NCI-H1436 treated with DMSO at 0.1 percent for 48 hours (cell line): ENCODE measurements at regions not wholly inside any gene's neighbourhood (a gene's known extent, or its start where the extent isn't known, plus 50 kb on each side); places are given as distances from the start of the nearest gene placed in this dataset.
"Not testable (repeated sequence)": the region's sequence is repeated elsewhere in the genome, so short reads cannot be mapped to it uniquely, and the experiment has no call there.

Experiments
- DNase-seq: peaks from one replicate; lab custom pipeline; 2025; lab: John Stamatoyannopoulos, UW

DNA sequence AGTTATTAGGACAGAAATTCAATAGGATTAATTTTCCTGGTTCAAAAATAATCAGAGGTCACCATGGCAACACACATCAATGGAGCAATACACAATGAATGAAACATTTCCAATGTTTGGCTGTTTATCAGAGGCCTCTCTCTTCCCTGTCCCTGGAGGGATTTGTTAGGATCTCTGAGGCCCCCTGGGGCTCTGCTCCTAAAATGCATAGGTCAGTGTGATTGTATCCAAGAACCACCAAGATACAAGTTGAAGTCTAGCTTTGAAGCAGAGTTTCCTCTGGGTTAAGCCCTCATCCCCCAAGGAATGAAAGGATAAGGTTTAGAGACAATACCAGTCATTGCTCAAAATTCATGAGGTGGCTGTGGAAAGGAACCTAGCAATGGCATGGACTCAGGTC is 561.2 kb upstream of the C16orf82 start:
- DNase-seq, result no peak

DNA sequence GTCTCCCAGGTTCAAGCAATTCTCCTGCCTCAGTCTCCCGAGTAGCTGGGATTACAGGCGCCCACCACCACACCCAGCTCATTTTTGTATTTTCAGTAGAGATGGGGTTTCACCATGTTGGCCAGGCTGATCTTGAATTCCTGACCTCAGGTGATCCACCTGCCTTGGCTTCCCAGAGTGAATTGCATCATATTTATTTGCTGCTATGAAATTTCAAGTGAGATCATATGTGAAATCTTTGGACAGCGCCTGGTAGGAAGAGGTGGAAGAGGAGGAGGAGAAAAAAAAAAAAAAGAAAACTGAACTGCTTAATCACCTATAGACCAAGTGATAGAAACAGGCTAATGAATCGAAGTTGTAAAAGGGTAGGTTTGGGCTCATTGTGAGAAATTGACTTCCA is 557.8 kb upstream of the C16orf82 start:
- not testable (repeated sequence) for DNase-seq

DNA sequence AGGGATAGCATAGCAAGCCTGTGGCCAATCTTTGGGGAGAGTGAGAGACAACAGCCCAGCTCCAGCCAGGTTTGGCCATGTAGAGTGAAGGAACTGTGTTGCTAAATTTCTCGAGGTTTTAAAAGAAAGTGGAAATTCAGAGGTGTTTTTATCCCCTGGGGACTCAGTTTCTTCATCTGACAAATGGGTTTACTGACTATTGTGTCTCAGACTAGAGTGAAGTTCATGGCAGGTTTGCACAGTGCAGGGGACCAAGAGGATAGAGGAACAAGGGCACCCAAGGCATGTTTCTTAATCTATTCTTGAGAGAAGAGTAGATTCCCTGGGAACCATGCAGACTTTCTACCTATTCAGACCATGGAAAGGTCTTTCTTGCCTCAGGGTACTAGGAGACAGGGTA is 555.8 kb upstream of the C16orf82 start:
- DNase-seq, result no peak

DNA sequence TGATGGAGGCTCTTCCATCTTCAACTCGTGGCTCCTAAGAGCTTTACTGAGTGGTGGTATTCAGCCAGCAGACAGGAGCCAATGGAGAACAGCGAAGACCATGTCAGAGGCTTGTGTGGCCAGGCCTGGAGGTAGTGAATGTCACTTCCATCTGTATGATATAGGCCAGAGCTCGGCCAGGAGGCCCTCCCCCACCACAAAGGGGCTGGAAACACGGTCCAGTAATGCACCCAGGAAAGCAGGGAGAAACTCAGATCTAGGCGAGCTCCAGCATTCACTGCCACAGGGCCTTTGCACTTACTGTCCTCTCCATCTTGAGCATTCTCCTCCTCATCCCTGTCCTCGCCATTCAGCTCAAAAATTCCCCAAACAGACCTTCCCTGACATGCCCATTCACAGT is 555.3 kb upstream of the C16orf82 start:
- no peak for DNase-seq

DNA sequence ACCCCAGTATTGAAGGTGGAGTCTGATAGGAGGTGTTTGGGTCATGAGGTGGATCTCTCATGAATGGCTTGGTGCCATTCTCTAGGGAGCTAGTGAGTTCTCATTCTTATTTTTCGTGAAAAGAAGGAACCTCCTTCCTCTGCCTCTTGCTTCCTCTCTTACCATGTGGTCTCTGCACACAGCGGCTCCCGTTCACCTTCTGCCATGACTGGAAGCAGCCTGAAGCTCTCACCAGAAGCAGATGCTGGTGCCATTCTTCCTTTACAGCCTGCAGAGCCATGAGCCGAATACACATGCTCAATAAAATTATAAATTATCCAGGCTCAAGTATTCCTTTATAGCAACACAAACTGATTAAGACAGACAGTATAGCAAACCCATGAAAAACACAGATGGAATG is 545.1 kb upstream of the C16orf82 start:
- no peak for DNase-seq

DNA sequence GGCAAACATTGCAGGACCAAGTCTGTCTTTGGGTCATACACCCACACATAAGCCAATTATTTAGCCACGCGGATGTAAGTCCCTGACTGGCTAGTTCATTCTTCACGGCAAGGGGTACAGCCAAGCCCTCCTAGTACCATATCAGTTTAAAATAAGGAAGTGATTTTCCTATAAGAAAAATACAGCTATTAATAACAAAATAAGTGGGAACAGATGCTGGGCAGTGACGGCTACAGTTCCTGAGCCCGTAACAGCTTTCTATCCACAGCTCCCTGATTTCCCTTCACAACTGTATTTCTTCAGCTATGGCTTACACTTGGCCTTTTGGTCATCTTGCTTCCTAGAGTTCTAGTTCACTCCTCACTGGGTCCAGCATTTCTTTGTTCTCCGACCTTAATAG is 542.4 kb upstream of the C16orf82 start:
- DNase-seq, result no peak

DNA sequence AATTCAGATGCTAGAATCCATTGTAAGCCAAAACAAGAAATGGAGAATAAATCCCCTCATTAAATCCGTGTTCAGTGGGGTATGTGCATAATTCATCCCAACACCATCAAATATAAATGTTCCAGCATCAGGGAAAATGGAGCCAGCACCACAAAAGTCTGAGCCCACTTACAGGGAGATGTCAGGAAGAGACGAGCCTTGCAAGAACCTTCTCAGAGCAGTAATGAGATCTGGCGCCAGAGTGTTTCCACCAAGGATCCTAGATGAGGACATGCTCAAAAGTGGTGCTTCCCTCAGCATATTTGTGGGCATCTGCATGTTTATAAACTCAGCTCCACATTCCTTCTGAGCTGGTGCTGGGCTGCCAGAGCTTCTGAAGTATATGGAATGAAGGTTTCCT is 541.9 kb upstream of the C16orf82 start:
- no peak for DNase-seq

DNA sequence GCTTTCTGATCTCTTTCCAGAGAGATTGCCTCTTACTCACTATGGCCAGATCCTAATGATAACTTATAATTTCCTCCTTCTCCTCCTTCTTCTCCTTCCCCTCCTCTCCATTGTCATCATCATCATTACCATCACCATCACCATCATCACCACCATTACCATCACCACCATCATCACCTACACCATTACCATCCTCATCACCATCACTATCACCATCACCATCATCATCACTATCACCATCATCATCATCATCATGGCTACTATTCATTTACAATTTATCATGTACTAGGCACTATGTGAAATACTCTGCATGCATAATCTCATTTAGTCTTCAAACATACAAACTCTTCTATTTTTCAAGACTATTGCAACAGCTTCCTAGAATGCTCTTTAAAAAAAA is 540.9 kb upstream of the C16orf82 start:
- DNase-seq, result no peak

DNA sequence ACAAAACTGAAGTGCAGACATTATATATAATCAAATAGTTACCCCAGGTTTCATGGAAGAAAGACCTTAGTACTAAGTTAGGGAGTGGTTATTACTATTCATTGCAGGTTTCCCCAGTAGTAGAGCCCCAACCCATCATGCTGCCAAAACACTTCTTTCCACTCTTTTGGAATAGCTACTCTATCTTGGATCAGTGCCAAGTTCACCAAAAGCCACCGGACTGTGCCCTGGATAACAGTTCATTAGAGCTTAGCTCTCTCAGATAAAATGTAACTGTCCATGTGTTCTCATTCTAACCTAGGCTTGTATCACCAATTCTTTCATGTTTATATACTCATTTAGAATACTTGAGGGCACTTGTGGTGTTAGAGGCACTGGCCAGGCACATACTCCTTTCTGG is 540.1 kb upstream of the C16orf82 start:
- no peak for DNase-seq

DNA sequence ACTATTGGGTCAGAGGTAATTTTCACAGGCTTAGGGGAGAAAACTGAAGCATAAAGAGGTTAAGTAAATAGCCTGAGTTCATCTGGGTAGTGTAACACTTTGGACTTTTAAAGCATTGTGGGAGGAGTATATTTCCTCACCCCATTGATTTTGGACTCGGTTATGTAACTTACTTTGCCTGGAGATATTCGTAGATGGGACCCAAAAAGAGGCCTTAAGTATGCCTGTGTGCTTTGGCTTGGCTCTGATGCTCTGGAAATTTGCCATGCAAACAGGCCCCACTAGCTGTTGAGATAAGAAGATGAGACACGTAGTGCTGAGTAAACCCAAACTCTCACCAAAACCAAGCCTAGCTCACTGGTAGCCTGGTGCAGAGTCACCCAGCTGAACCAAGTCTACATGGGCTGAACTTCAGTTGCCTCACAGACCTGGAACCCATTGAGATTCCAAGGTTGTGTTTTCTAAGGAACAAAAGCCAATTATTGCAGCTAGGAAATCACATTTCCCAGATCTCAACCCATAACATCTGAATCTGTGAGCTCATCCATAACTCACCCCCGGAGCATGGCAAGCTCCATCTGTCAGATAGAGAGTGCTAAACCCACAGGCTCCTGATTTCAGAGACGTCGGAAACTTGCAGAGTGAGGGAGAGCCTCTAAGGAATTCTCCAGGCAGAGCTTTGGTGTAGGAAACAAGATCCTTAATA is 536.0 kb upstream of the C16orf82 start:
- no peak for DNase-seq

DNA sequence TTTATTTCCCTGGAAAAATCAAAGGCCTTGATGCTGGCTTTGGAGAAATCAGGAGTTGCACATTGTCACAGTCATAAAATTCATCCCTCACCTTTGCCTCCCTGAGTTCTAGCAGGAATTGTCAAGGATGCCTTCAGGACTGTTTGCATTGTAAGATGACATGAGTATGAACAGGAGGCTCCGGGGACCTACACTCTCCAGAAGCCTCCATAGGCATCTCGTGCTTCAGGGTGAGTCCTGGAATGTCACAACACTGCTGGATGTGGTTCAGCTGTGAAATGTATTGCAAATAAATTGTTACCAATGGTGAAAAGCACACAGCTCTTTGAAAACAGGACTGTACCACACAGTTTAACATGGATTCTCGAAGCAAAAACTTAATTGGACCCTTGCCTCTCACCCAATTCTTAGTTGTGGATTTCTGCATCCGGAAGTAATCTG is 535.4 kb upstream of the C16orf82 start:
- DNase-seq, result no peak

DNA sequence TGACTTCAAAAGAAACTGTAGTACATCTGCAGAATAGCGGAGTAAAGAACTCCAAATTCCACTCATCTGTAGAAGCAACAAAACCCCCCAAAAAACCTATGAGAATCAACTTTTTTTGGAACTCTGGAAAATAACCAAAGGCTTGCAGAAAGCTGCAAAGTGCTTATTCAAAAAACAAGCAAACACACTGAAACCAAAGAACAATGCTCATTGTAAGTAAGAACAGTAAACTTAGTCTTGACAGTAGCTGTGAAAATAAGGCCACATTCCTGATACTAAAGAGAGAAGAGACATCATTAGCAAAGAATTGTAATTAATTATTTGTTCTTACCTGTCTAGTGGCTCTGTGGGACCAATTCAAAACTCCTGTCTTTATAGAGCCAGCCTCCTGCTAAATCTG is 534.3 kb upstream of the C16orf82 start:
- DNase-seq, result no peak

DNA sequence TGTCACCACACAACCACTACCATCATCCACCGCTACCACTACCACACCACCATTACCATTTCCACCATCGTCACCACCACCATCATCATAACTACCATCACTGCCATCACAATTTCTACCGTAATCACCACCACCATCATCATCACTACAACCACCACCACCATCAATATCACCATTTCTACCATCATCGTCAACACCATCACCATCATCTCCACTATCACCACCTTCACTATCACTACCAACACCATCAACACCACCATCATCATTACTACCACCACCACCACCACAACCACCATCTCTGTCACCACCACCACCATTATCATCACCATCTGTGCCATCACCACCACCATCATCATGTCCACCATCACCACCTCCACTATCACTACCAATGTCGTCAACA is 524.5 kb upstream of the C16orf82 start:
- no peak for DNase-seq

DNA sequence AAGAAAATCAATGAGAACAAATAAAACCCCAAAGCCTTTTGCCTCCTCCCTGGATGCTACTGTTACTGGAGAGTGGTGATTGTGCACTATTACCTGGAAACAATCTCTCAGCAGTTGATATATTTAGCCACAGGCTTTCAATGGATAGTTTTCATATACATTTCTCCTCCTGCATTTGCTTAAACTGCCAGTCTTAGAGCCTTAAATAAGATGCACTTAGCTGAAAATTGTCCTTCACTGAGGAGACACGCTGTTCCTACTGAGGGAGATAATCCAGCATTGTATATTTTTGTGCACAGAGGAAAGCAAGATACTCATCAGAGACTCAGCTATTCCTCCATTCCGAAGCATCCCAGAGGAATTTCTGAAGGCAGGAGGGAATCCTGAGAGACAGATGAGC is 520.2 kb upstream of the C16orf82 start:
- DNase-seq, result no peak

DNA sequence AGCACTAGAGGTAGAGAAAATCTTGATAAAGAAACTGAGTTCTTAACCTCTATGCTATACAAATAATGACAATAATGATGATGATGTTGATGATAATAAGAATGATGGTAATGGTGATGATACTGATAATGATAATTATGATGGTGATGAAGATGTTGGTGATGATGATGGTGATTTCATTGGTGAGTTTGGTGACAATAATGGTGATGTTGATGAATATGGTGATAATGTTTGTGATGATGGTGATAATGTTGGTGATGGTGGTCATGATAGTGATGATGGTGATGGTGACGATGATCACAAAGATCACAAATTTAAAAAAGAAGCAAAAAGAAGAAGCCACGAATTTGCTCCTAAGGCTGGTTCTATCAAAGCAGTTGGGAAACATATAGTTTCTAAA is 519.0 kb upstream of the C16orf82 start:
- no peak for DNase-seq

DNA sequence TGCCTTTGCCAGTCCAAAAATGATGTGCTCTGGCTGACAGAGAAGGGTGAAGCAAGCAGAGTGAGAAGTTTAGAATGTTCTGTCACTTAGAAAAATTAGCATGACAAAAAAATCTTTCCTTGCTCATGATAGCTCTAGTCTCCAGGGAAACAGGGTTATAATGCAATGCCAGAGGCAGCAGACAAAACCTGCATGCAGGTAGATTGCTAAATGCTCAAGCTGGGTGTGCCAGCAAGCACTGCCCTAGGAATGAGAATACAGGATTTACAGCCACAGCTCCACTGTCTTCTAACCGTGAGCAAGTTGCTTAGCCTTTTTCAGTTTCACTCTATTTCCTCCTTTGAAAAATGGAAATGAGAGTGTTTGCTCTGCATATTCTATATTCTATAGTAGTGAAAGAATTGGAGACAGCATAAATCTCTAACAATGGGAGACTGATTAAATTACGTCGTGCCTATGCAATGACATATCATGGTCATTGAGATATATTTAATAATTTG is 516.6 kb upstream of the C16orf82 start:
- no peak for DNase-seq

DNA sequence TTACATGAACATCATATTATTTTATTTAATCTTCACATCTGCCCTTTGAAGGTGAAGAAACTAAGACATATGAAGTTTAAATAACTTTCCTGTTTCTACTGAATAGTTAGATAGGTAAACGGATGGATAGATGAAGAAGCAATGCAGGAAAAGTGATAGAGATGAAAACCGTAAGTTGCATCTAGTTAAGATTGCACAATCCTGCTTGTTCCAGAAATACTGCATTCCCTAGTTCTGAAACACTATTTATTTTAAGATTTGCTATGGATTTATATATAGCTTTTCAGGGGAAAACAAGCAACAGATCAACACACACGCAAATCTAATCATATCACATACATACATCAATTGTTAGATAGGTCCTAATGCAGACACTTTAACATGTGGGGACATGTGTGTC is 512.7 kb upstream of the C16orf82 start:
- DNase-seq, result no peak

DNA sequence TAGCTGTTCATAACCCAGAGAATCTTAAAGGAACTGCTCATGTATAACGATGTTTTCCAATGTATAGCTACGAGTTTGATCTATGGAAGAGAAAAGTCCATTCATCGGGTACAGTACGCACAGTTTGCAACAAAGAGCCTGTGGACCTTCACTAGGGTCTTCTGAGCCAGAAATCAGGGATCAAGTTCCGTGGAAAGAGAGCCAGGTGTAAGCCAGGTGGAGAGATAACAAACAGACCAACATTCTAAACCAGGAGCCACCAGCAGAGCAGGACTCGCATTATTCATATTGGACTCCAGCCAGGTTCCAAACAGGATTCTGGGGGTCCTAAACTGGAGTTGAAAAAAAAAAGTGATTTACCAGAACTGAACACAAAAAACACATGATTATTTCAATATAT is 505.4 kb upstream of the C16orf82 start:
- no peak for DNase-seq

DNA sequence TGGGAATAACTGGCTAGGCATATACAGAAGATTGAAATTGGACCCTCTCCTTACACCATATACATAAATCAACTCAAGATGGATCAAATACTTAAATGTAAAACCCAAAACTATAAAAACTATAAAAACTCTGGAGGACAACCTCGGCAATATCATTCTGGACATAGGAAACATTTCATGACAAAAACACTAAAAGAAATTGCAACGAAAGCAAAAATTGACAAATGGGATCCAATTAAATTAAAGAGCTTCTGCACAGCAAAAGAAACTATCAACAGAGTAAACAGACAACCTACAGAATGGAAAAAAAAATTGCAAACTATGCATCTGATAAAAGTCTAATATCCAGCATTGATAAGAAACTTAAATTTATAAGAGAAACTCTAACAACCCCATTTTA is 503.7 kb upstream of the C16orf82 start:
- no peak for DNase-seq

DNA sequence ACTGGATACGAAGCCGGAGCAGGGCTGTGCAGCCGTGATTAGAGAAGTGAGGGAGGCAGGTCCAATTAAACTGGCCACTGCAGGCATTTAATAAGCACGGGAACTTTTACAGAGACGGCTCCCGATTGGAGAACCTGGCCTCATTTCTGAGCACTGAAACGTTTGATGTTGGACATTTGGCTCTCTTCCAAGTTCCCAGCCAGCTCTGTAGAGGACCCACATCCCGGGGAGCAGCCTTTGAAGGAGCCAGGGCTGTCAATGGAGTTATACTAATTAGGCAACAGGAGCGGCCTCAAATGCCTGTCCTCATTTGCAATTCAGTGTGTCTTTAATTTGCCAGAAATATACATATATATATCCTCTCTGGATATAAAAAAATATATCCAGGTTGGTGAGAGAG is 499.4 kb upstream of the C16orf82 start:
- no peak for DNase-seq

DNA sequence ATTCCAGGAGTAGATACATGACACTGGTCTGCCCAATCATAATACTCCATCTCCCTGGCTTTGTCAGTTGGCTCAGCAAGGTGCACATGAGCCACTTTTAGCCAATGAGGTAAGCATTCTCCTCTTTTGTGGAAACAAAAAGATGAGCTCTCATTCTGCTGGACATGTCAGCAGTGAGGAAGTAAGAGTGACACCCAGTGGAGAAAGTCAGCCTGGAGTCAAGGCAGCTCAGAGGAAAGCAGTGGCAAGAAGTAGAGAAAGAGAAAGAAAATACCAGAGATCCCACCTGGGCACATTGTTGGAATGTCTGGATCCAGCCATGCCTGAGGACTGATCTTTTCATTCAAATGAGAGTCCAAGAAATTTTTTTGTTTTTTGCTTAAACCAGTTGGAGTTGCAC is 496.9 kb upstream of the C16orf82 start:
- DNase-seq, result peak; percentile 13

DNA sequence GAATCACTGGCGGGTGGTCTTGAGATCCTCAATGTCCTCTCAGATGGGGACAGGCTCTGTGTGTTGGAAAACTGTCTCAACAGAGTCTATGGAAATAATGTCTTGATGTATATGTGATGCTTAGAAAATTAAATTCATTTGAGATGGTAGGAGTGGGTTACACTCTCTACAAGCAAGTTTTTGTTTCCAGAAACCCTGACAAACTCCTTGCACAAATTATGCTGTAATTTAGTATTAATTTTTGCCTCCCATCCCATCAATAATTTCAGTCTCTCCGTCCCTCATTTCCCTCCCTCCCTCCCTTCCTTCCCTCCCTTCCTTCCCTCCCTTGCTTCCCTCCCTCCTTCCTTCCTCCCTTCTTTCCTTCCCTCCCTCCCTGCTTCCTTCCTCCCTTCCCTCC is 488.0 kb upstream of the C16orf82 start:
- no peak for DNase-seq

DNA sequence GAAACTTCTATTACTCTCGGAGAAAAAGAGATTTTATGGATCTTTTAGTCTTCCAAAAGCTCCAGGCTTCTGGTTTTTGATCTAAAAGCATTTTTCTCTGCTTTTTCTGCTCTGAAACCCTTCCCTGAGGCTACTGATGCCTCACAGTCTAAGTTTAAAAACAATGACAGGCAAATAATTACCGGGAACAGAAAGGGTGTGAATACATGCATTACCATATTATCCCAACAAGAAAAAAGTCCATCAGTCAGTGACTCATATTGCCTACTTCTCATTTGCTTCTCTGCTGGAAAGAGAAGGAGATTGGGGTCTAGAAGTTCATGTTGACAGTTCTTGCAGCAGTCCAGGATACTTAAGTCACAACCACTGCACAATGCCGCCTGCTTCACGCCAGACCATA is 482.9 kb upstream of the C16orf82 start:
- no peak for DNase-seq

DNA sequence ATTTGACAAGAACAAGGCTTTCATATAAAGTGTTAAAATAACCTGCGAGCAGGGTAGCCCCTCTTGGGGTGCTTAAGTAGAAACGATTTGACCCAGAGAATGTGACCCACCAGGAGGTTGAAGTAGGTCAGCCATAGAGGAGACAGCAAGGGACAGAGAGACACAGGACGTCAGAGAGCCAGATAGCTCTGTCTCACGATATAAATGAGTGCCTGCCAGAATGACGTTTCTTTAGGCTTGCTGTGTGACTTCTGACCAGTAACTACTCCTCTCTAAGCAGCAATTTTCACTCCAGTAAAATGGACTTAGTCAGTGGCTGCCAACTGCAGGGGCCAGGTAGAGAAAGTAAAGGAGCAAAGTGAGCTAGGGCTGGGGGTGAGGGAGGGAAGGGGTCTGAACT is 473.0 kb upstream of the C16orf82 start:
- no peak for DNase-seq
